ENCODE measurements at regions not wholly inside any gene's neighbourhood (a gene's known extent, or its start where the extent isn't known, plus 50 kb on each side); places are given as distances from the start of the nearest gene placed in this dataset.

DNA sequence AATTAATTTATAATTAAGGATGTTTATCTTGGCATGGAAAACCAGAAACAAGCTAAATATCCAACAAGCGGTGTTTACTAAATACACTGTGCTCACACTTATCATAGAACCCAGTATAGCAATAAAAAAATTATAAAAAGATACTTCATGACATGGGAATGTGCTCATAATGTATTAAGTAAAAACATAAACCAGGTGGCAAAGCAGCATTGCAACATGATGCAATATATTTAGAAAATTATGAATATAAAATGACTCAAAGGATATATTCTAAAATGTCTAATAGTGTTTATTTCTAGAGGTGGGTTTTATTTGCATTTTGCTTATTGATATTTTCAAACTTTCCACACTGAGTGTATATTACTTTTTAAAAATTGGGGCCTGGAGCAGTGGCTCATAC is 84.4 kb upstream of the ATL2 start:
- TF ChIP-seq POLR2A (IDR thresholded peaks at IDR 0.05) (no peak), EP300 (IDR thresholded peaks at IDR 0.05) (no peak), POLR2AphosphoS5 (IDR thresholded peaks at IDR 0.05) (no peak)
- TF ChIP-seq, protein P1, sequence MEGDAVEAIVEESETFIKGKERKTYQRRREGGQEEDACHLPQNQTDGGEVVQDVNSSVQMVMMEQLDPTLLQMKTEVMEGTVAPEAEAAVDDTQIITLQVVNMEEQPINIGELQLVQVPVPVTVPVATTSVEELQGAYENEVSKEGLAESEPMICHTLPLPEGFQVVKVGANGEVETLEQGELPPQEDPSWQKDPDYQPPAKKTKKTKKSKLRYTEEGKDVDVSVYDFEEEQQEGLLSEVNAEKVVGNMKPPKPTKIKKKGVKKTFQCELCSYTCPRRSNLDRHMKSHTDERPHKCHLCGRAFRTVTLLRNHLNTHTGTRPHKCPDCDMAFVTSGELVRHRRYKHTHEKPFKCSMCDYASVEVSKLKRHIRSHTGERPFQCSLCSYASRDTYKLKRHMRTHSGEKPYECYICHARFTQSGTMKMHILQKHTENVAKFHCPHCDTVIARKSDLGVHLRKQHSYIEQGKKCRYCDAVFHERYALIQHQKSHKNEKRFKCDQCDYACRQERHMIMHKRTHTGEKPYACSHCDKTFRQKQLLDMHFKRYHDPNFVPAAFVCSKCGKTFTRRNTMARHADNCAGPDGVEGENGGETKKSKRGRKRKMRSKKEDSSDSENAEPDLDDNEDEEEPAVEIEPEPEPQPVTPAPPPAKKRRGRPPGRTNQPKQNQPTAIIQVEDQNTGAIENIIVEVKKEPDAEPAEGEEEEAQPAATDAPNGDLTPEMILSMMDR (IDR thresholded peaks at IDR 0.05), result no peak

All from stomach (tissue), 4 donors.